Transverse colon (tissue), 4 donors: ENCODE measurements at regions not wholly inside any gene's neighbourhood (a gene's known extent, or its start where the extent isn't known, plus 50 kb on each side); places are given as distances from the start of the nearest gene placed in this dataset.

ENCODE experiments used
- CTCF ChIP-seq, 5 experiments: fragments of 200-600 bp in 3 of 5; fragments of 450-650 bp in 2 of 5; sonication (generic) in 3 of 5; IDR thresholded peaks; 1 replicate in 2 of 5; 2 replicates in 3 of 5; pipeline ENCODE4 v1.5.1; 2016 to 2017; ENCODE audit warnings: antibody characterized with exemption in 5 of 5, inconsistent platforms in 3 of 5, mild to moderate bottlenecking in 2 of 5, moderate library complexity in 1 of 5
- EP300 ChIP-seq: sonication (generic); formaldehyde crosslinking; IDR thresholded peaks from one replicate; pipeline ENCODE4 v1.6.1; 2017; ENCODE audit warnings: antibody characterized with exemption, low read depth
- POLR2A ChIP-seq: fragments of 450-650 bp; IDR thresholded peaks from one replicate; pipeline ENCODE4 v1.6.1; 2016; ENCODE audit warnings: antibody characterized with exemption, mild to moderate bottlenecking, moderate library complexity
- POLR2AphosphoS5 ChIP-seq, 3 donors: sonication (generic); formaldehyde crosslinking; IDR thresholded peaks; one replicate each; pipeline ENCODE4 v1.6.1; 2016; ENCODE audit warnings: antibody characterized with exemption in 3 of 3

- TF ChIP-seq POLR2AphosphoS5 (IDR thresholded peaks at IDR 0.05) (no peak), CTCF (IDR thresholded peaks at IDR 0.05) (no peak), EP300 (no peak), POLR2A (no peak)
These were observed 180.8 kb upstream of the CCDC179 start for GRCh38 chr11:23041001-23041503.
